ENCODE measurements at regions not wholly inside any gene's neighbourhood (a gene's known extent, or its start where the extent isn't known, plus 50 kb on each side); places are given as distances from the start of the nearest gene placed in this dataset.

- no peak for TF ChIP-seq CTCF (IDR thresholded peaks at IDR 0.05)
- TF ChIP-seq POLR2A (IDR thresholded peaks at IDR 0.05), result no peak
Observed at GRCh38 chr10:29209830-29210229, 79.0 kb upstream of the LYZL1 start.
